ENCODE measurements at regions not wholly inside any gene's neighbourhood (a gene's known extent, or its start where the extent isn't known, plus 50 kb on each side); places are given as distances from the start of the nearest gene placed in this dataset.

DNA sequence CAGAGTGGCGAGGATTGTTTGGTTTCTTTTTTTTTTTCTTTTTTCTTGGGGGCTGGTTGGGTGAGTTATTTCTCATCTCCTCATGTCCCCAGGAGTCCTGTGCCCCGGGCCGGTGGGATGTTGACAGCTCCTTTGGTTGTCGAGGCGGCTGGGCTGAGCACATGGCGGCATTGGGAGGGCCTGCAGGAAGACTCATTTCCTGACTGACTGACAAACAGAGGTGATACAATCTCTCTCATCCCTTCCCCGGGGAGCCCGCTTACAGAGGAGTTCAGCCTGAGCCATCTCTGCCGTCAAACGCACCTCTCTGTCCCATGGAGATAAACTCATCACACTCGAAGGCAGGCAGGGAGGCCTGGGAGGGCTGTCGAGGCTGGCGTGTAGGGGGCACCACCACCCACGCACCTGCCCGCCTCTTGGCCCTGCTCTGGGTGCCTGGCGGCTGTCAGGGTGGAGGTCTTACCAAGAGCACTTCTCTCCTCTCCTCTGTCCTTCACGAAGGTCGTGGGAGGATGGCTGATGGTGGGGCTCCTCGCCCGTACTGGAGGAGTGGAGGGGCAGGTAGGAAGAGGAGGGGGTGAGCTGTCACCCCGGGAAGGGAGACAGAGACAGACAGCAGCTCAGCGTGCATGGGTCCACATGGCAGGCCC is 60.0 kb upstream of the NECTIN1 start:
- DNase-seq: no peak
- H3K27ac ChIP-seq (ENCODE audit: low read depth in 1 of 3, low read length in 2 of 3): no peak overlapping the region
- 71 to 87% (median 81%) methylated on average over 20 to 22 of the region's 22 CpGs for WGBS, 3 donors
- peaks cover 0 to 6% of the 10 kb centered on the region in 2 donors for H3K9me3 ChIP-seq (ENCODE audit: control insufficient read depth in 2 of 2, insufficient read depth in 1 of 2, low read depth in 1 of 2, low read length in 1 of 2)
- no peak overlapping the region for H3K4me3 ChIP-seq (ENCODE audit: low read depth in 1 of 3, low read length in 3 of 3)
- FAIRE-seq: no peak
- no peaks in the 10 kb centered on the region for H3K36me3 ChIP-seq (ENCODE audit: control insufficient read depth in 3 of 3, insufficient read depth in 2 of 3, low read depth in 1 of 3, low read length in 3 of 3)
- no peaks in the 10 kb centered on the region for H3K27me3 ChIP-seq (ENCODE audit: control insufficient read depth in 3 of 3, insufficient read depth in 3 of 3, low read length in 3 of 3)
- no peaks in the 10 kb centered on the region for H3K4me1 ChIP-seq (ENCODE audit: control insufficient read depth in 3 of 3, insufficient read depth in 2 of 3, low read depth in 1 of 3, low read length in 2 of 3)

GRCh38 chr11:119788096-119788883 is 59.3 kb upstream of the NECTIN1 start:
- DNase-seq (no peak), FAIRE-seq (no peak)
- Histone ChIP-seq H3K4me1 (ENCODE audit: control insufficient read depth in 3 of 3, insufficient read depth in 2 of 3, low read depth in 1 of 3, low read length in 2 of 3) (no peaks in the 10 kb centered on the region), H3K4me3 (ENCODE audit: low read depth in 1 of 3, low read length in 3 of 3) (no peak overlapping the region), H3K27ac (ENCODE audit: low read depth in 1 of 3, low read length in 2 of 3) (no peak overlapping the region), H3K27me3 (ENCODE audit: control insufficient read depth in 3 of 3, insufficient read depth in 3 of 3, low read length in 3 of 3) (no peaks in the 10 kb centered on the region), H3K36me3 (ENCODE audit: control insufficient read depth in 3 of 3, insufficient read depth in 2 of 3, low read depth in 1 of 3, low read length in 3 of 3) (no peaks in the 10 kb centered on the region), H3K9me3 (ENCODE audit: control insufficient read depth in 2 of 2, insufficient read depth in 1 of 2, low read depth in 1 of 2, low read length in 1 of 2) (peaks cover 0 to 14% of the 10 kb centered on the region in 2 donors)
- WGBS, 3 donors: 75 to 82% (median 79%) methylated on average over 11 to 12 of the region's 12 CpGs

GRCh38 chr11:119787074-119787461 is 58.1 kb upstream of the NECTIN1 start:
- FAIRE-seq: no peak
- DNase-seq: no peak

GRCh38 chr11:119786431-119787073 is 57.6 kb upstream of the NECTIN1 start:
- Histone ChIP-seq H3K4me1 (ENCODE audit: control insufficient read depth in 3 of 3, insufficient read depth in 2 of 3, low read depth in 1 of 3, low read length in 2 of 3) (no peaks in the 10 kb centered on the region), H3K9me3 (ENCODE audit: control insufficient read depth in 2 of 2, insufficient read depth in 1 of 2, low read depth in 1 of 2, low read length in 1 of 2) (peaks cover 0 to 14% of the 10 kb centered on the region in 2 donors), H3K27ac (ENCODE audit: low read depth in 1 of 3, low read length in 2 of 3) (no peak overlapping the region), H3K36me3 (ENCODE audit: control insufficient read depth in 3 of 3, insufficient read depth in 2 of 3, low read depth in 1 of 3, low read length in 3 of 3) (no peaks in the 10 kb centered on the region), H3K27me3 (ENCODE audit: control insufficient read depth in 3 of 3, insufficient read depth in 3 of 3, low read length in 3 of 3) (peaks cover 0 to 6% (median 0%) of the 10 kb centered on the region in 3 donors), H3K4me3 (ENCODE audit: low read depth in 1 of 3, low read length in 3 of 3) (no peak overlapping the region)
- DNase-seq: no peak
- no peak for FAIRE-seq
- 86 to 92% (median 87%) methylated on average over 10 of the region's 10 CpGs for WGBS, 3 donors

More at GRCh38 chr11:119787074-119787461, 58.1 kb upstream of the NECTIN1 start:
- H3K4me3 ChIP-seq (ENCODE audit: low read depth in 1 of 3, low read length in 3 of 3): no peak overlapping the region
- 77 to 84% (median 78%) methylated on average over 6 of the region's 6 CpGs for WGBS, 3 donors
- H3K27ac ChIP-seq (ENCODE audit: low read depth in 1 of 3, low read length in 2 of 3): no peak overlapping the region
- no peaks in the 10 kb centered on the region for H3K36me3 ChIP-seq (ENCODE audit: control insufficient read depth in 3 of 3, insufficient read depth in 2 of 3, low read depth in 1 of 3, low read length in 3 of 3)
- H3K27me3 ChIP-seq (ENCODE audit: control insufficient read depth in 3 of 3, insufficient read depth in 3 of 3, low read length in 3 of 3): peaks cover 0 to 5% (median 0%) of the 10 kb centered on the region in 3 donors
- H3K4me1 ChIP-seq (ENCODE audit: control insufficient read depth in 3 of 3, insufficient read depth in 2 of 3, low read depth in 1 of 3, low read length in 2 of 3): no peaks in the 10 kb centered on the region
- H3K9me3 ChIP-seq (ENCODE audit: control insufficient read depth in 2 of 2, insufficient read depth in 1 of 2, low read depth in 1 of 2, low read length in 1 of 2): peaks cover 0 to 14% of the 10 kb centered on the region in 2 donors

GRCh38 chr11:119785131-119785530 is 56.1 kb upstream of the NECTIN1 start:
- no peak for DNase-seq
- FAIRE-seq: no peak
- Histone ChIP-seq H3K4me3 (ENCODE audit: low read depth in 1 of 3, low read length in 3 of 3) (no peak overlapping the region), H3K27me3 (ENCODE audit: control insufficient read depth in 3 of 3, insufficient read depth in 3 of 3, low read length in 3 of 3) (peaks cover 0 to 7% (median 0%) of the 10 kb centered on the region in 3 donors), H3K9me3 (ENCODE audit: control insufficient read depth in 2 of 2, insufficient read depth in 1 of 2, low read depth in 1 of 2, low read length in 1 of 2) (peaks cover 0 to 14% of the 10 kb centered on the region in 2 donors), H3K27ac (ENCODE audit: low read depth in 1 of 3, low read length in 2 of 3) (no peak overlapping the region), H3K36me3 (ENCODE audit: control insufficient read depth in 3 of 3, insufficient read depth in 2 of 3, low read depth in 1 of 3, low read length in 3 of 3) (no peaks in the 10 kb centered on the region), H3K4me1 (ENCODE audit: control insufficient read depth in 3 of 3, insufficient read depth in 2 of 3, low read depth in 1 of 3, low read length in 2 of 3) (no peaks in the 10 kb centered on the region)
- WGBS, 3 donors: 42 to 59% (median 46%) methylated on average over 2 of the region's 2 CpGs

- no peaks in the 10 kb centered on the region for H3K4me1 ChIP-seq (ENCODE audit: control insufficient read depth in 3 of 3, insufficient read depth in 2 of 3, low read depth in 1 of 3, low read length in 2 of 3)
- no peaks in the 10 kb centered on the region for H3K36me3 ChIP-seq (ENCODE audit: control insufficient read depth in 3 of 3, insufficient read depth in 2 of 3, low read depth in 1 of 3, low read length in 3 of 3)
- H3K9me3 ChIP-seq (ENCODE audit: control insufficient read depth in 2 of 2, insufficient read depth in 1 of 2, low read depth in 1 of 2, low read length in 1 of 2): peaks cover 0 to 14% of the 10 kb centered on the region in 2 donors
- H3K27ac ChIP-seq (ENCODE audit: low read depth in 1 of 3, low read length in 2 of 3): no peak overlapping the region
- DNase-seq: no peak
- no peak overlapping the region for H3K4me3 ChIP-seq (ENCODE audit: low read depth in 1 of 3, low read length in 3 of 3)
- FAIRE-seq: no peak
- WGBS, 3 donors: 85 to 91% (median 90%) methylated on average over 6 of the region's 6 CpGs
- peaks cover 0 to 12% (median 0%) of the 10 kb centered on the region in 3 donors for H3K27me3 ChIP-seq (ENCODE audit: control insufficient read depth in 3 of 3, insufficient read depth in 3 of 3, low read length in 3 of 3)
Measured at GRCh38 chr11:119784421-119784820, 55.4 kb upstream of the NECTIN1 start.

GRCh38 chr11:119783466-119784400 is 54.7 kb upstream of the NECTIN1 start:
- 86 to 88% (median 88%) methylated on average over 8 of the region's 8 CpGs for WGBS, 3 donors
- peaks cover 0 to 15% (median 0%) of the 10 kb centered on the region in 3 donors for H3K27me3 ChIP-seq (ENCODE audit: control insufficient read depth in 3 of 3, insufficient read depth in 3 of 3, low read length in 3 of 3)
- DNase-seq: no peak
- no peak for FAIRE-seq
- H3K36me3 ChIP-seq (ENCODE audit: control insufficient read depth in 3 of 3, insufficient read depth in 2 of 3, low read depth in 1 of 3, low read length in 3 of 3): no peaks in the 10 kb centered on the region
- peaks cover 0 to 14% of the 10 kb centered on the region in 2 donors for H3K9me3 ChIP-seq (ENCODE audit: control insufficient read depth in 2 of 2, insufficient read depth in 1 of 2, low read depth in 1 of 2, low read length in 1 of 2)
- H3K4me1 ChIP-seq (ENCODE audit: control insufficient read depth in 3 of 3, insufficient read depth in 2 of 3, low read depth in 1 of 3, low read length in 2 of 3): no peaks in the 10 kb centered on the region
- no peak overlapping the region for H3K4me3 ChIP-seq (ENCODE audit: low read depth in 1 of 3, low read length in 3 of 3)
- H3K27ac ChIP-seq (ENCODE audit: low read depth in 1 of 3, low read length in 2 of 3): no peak overlapping the region

DNA sequence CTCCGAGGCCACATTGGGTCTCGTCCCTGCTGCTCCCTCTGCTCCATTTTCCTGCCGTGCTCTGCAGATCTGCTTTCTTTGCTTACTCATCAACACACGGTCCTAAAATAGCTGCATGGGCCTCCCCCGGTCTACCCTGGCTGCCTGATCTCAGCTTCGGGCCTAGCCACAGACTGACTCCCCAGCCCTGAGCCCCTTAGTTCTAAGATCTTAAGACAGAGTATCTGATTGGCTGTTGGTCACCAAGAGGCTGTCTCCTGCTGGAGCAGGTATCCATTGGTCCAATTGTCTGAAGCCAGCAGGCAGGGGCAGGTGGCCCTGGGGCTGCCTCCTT is 53.7 kb upstream of the NECTIN1 start:
- H3K9me3 ChIP-seq (ENCODE audit: control insufficient read depth in 2 of 2, insufficient read depth in 1 of 2, low read depth in 1 of 2, low read length in 1 of 2): peaks cover 0 to 14% of the 10 kb centered on the region in 2 donors
- H3K27me3 ChIP-seq (ENCODE audit: control insufficient read depth in 3 of 3, insufficient read depth in 3 of 3, low read length in 3 of 3): peaks cover 0 to 15% (median 0%) of the 10 kb centered on the region in 3 donors
- no peaks in the 10 kb centered on the region for H3K36me3 ChIP-seq (ENCODE audit: control insufficient read depth in 3 of 3, insufficient read depth in 2 of 3, low read depth in 1 of 3, low read length in 3 of 3)
- 61 to 80% (median 63%) methylated on average over 6 of the region's 6 CpGs for WGBS, 3 donors
- H3K4me3 ChIP-seq (ENCODE audit: low read depth in 1 of 3, low read length in 3 of 3): no peak overlapping the region
- no peak for FAIRE-seq
- no peaks in the 10 kb centered on the region for H3K4me1 ChIP-seq (ENCODE audit: control insufficient read depth in 3 of 3, insufficient read depth in 2 of 3, low read depth in 1 of 3, low read length in 2 of 3)
- H3K27ac ChIP-seq (ENCODE audit: low read depth in 1 of 3, low read length in 2 of 3): no peak overlapping the region
- no peak for DNase-seq
